Testis (tissue), 2 donors: ENCODE measurements at regions not wholly inside any gene's neighbourhood (a gene's known extent, or its start where the extent isn't known, plus 50 kb on each side); places are given as distances from the start of the nearest gene placed in this dataset.

Source experiments
- DNase-seq: peaks from one replicate; pipeline ENCODE4 v3.0.0-alpha.2; 2019
- H3K27ac ChIP-seq, 2 donors: fragments of 200-600 bp; sonication (generic); one replicate each; pipeline ENCODE4 v1.5.1; 2019
- H3K27me3 ChIP-seq: fragments of 200-600 bp; sonication (generic); one replicate; pipeline ENCODE4 v1.5.1; 2019
- H3K36me3 ChIP-seq: fragments of 200-600 bp; sonication (generic); one replicate; pipeline ENCODE4 v1.5.1; 2017; ENCODE audit warnings: low read depth; ENCODE audit errors: missing control alignments
- H3K4me1 ChIP-seq: fragments of 200-600 bp; sonication (generic); one replicate; pipeline ENCODE4 v1.5.1; 2019
- H3K4me3 ChIP-seq, 2 donors: fragments of 200-600 bp; sonication (generic); one replicate each; pipeline ENCODE4 v1.5.1; 2017 to 2019
- H3K9me3 ChIP-seq: fragments of 200-600 bp; sonication (generic); one replicate; pipeline ENCODE4 v1.5.1; 2017
- POLR2A ChIP-seq: fragments of 450-650 bp; IDR thresholded peaks from one replicate; pipeline ENCODE4 v1.6.1; 2017; ENCODE audit warnings: antibody characterized with exemption, mild to moderate bottlenecking, moderate library complexity
- WGBS, 2 donors: methylation state at CpG; one replicate each; pipeline ENCODE4 v1.1.5; 2018; 5-methylcytosine and 5-hydroxymethylcytosine counted together
- intact Hi-C: fragments of 100-400 bp; cut with DNase I; formaldehyde crosslinking; loops from one replicate; pipeline ENCODE4 v1.15.1; 2023; ENCODE audit warnings: low total_unique reads
- TF ChIP-seq, protein P1 (sequence below), 3 experiments: fragments of 450-650 bp in 2 of 3; fragments of 200-600 bp in 1 of 3; sonication (generic) in 1 of 3; IDR thresholded peaks; one replicate each; pipeline ENCODE4 v1.5.1; 2016 to 2019; ENCODE audit warnings: antibody characterized with exemption in 3 of 3, mild to moderate bottlenecking in 2 of 3, moderate library complexity in 1 of 3

DNA sequence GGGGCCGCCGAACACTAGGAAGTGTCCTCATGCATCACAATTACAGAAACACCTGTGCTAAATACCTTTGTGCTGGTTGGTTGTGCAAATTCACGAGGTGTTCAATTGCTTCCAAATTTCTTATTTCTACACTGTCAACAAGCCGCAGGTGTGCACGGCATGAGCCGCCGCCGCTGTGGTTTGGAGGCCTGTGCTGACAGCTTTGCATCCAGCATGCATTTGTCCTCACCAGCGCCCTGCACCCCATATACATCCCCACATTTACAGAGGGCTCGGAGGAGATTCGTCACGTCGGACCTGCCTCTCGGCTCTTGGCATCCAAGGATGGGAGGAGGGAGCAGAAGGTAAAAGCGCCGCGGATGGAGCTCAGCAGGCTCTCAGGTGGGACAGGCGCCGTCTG is 305.3 kb upstream of the MKI67 start:
- TF ChIP-seq POLR2A = no peak
- H3K9me3 ChIP-seq = no peaks in the 10 kb centered on the region
- no peak for DNase-seq
- H3K4me3 ChIP-seq = no peak overlapping the region
- no peak overlapping the region for H3K27ac ChIP-seq
- H3K4me1 ChIP-seq = no peaks in the 10 kb centered on the region
- intact Hi-C loops = no loop called here
- H3K36me3 ChIP-seq = no peaks in the 10 kb centered on the region
- 61 to 68% methylated on average over 18 to 19 of the region's 19 CpGs for WGBS, 2 donors
- H3K27me3 ChIP-seq = no peaks in the 10 kb centered on the region

DNA sequence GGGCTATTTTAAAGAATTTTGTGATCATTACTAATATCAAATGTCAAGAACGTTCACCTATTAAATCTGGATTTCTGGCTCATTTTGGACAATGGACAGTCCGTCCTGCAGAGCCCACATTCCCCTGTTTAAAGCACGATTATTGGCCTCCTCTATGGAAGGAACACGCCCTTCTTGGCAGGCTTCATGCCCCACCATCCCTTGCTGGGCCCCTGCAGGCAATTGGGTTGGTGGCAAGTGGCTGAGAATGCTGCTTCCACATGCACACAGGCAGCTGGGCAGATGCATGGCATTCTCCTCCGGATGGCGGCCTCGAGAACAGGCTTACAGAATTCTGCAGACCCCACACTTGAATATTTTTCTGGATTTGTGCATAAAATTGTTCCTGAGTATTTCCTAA is 305.8 kb upstream of the MKI67 start:
- H3K9me3 ChIP-seq = no peaks in the 10 kb centered on the region
- TF ChIP-seq, protein P1, sequence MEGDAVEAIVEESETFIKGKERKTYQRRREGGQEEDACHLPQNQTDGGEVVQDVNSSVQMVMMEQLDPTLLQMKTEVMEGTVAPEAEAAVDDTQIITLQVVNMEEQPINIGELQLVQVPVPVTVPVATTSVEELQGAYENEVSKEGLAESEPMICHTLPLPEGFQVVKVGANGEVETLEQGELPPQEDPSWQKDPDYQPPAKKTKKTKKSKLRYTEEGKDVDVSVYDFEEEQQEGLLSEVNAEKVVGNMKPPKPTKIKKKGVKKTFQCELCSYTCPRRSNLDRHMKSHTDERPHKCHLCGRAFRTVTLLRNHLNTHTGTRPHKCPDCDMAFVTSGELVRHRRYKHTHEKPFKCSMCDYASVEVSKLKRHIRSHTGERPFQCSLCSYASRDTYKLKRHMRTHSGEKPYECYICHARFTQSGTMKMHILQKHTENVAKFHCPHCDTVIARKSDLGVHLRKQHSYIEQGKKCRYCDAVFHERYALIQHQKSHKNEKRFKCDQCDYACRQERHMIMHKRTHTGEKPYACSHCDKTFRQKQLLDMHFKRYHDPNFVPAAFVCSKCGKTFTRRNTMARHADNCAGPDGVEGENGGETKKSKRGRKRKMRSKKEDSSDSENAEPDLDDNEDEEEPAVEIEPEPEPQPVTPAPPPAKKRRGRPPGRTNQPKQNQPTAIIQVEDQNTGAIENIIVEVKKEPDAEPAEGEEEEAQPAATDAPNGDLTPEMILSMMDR (IDR thresholded peaks at IDR 0.05) = no peak
- TF ChIP-seq POLR2A = no peak
- intact Hi-C loops = no loop called here
- H3K36me3 ChIP-seq = no peaks in the 10 kb centered on the region
- no peaks in the 10 kb centered on the region for H3K4me1 ChIP-seq
- no peak overlapping the region for H3K4me3 ChIP-seq
- H3K27ac ChIP-seq = no peak overlapping the region
- 51 to 53% methylated on average over 7 of the region's 7 CpGs for WGBS, 2 donors
- no peaks in the 10 kb centered on the region for H3K27me3 ChIP-seq
- no peak for DNase-seq

DNA sequence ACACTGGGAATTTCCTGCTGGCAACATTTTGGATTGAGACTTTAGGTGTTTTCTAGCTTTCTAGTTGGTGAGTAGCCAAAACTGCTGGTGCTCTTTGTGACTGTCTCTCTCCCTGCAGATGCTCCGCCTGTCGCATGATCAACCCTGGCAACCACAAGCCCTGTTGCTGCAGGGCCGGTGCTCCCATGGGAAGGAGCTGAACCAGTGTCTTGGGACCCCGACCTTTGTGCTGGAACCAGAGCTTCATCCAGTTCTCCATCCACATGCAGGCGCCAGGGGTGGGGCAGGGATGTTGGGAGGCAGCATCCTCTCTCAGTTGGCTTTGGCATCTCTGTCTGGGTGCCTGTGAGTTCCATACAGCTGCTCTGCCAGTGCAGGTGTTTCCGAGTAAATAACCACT is 306.2 kb upstream of the MKI67 start:
- H3K4me1 ChIP-seq = no peaks in the 10 kb centered on the region
- H3K9me3 ChIP-seq = no peaks in the 10 kb centered on the region
- H3K27me3 ChIP-seq = no peaks in the 10 kb centered on the region
- intact Hi-C loops = no loop called here
- no peak for DNase-seq
- TF ChIP-seq, protein P1 (IDR thresholded peaks at IDR 0.05) = no peak
- TF ChIP-seq POLR2A = no peak
- no peak overlapping the region for H3K4me3 ChIP-seq
- no peaks in the 10 kb centered on the region for H3K36me3 ChIP-seq
- WGBS, 2 donors = 78 to 84% methylated on average over 5 to 6 of the region's 6 CpGs
- H3K27ac ChIP-seq = no peak overlapping the region

- Histone ChIP-seq H3K36me3 (no peaks in the 10 kb centered on the region), H3K4me3 (no peak overlapping the region), H3K27me3 (no peaks in the 10 kb centered on the region), H3K9me3 (no peaks in the 10 kb centered on the region), H3K4me1 (no peaks in the 10 kb centered on the region), H3K27ac (no peak overlapping the region)
- no peak for TF ChIP-seq POLR2A
- TF ChIP-seq, protein P1 (IDR thresholded peaks at IDR 0.05) = no peak
- intact Hi-C loops = no loop called here
- WGBS, 2 donors = 49 to 62% methylated on average over 6 of the region's 6 CpGs
- no peak for DNase-seq
These were observed 309.6 kb upstream of the MKI67 start for GRCh38 chr10:128435811-128436210.

DNA sequence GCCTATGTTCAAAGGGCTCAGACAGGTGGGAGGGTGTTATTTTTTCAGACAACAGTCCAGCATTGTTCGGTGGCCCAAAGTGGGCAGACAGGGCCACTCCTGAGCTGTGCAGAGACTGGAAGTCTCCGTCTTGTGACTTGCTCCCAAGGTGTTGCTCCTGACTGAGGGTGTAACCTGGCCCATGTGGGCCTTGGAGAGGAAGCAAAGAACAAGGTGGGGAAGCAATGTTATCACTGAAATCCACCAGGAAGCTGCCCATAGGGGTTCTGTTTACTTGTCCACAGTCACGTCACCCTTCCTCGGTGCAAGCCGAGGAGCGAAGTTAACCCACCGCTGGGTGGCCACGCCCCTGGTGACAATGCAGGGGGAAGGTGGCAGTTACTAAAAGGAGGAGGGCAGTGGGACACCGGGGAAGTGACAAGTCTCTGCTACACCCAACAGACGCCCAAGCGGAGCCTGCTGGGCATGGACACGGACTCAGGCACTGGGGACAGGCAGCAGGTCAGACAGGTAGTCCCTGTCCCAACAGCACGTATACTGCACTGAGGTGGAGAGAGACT is 311.6 kb upstream of the MKI67 start:
- intact Hi-C loops = no loop called here
- WGBS, 2 donors = 85 to 88% methylated on average over 12 to 13 of the region's 13 CpGs
- Histone ChIP-seq H3K4me1 (no peaks in the 10 kb centered on the region), H3K9me3 (no peaks in the 10 kb centered on the region), H3K27me3 (no peaks in the 10 kb centered on the region), H3K4me3 (no peak overlapping the region), H3K36me3 (no peaks in the 10 kb centered on the region), H3K27ac (no peak overlapping the region)
- TF ChIP-seq, protein P1 (IDR thresholded peaks at IDR 0.05) = no peak
- TF ChIP-seq POLR2A = no peak
- DNase-seq = no peak
